Hypothalamus (tissue), 51 donors: ENCODE measurements at regions not wholly inside any gene's neighbourhood (a gene's known extent, or its start where the extent isn't known, plus 50 kb on each side); places are given as distances from the start of the nearest gene placed in this dataset.
"Not testable (repeated sequence)": the region's sequence is repeated elsewhere in the genome, so short reads cannot be mapped to it uniquely, and the experiment has no call there.

Experiments used
- DNase-seq, 51 donors: peaks; one replicate each; lab custom pipeline; 2025; lab: John Stamatoyannopoulos, UW

DNA sequence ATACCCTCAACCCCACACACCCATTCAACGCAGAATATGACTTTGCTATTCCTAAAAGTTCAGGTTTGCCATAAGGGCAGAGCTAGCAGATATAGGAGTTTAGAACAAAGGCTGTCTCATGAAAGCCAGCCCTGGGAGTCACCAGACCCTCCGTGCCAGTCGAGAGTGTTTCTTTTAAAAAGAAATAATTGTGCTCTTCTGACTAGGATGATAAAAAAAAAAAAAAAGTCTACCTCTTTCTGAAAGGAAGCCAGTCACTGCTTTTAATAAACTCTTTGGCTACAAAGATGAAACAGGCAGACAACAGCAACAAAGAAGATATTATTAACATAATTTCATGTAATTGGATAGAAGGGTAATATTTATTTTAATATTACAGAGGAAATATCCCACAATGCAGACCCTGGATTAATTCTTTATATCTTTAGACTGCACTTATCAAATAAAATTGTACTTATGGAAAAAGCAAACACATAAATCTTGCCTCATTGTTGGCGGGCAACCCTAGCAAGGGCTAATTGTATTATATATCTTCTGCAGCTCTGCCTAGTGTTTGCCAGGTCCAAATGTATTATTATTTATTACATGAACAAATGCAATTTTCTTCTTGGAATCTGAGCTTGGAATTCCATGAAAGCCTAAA, 277.5 kb upstream of the DYNLRB2 start:
- no peak for DNase-seq

DNA sequence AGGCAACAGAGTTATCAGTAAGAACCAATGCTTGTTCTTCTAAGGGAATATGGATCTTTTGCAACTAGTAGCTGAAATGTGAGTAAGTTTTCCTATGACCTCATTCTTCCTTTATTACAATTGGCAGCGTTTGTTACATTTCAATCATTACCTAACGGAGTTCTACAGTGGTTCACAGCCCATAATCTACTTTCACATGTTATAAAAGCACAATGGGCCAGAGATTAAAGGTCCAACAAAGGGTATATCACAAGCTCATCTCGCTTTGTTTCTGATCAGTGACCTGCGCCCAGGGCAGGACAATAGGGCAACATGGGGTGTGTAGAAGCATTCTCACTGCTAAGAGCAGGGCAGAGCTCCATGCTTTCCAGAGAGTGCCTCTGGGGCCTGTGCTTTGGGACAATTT, 279.9 kb upstream of the DYNLRB2 start:
- no peak for DNase-seq

DNA sequence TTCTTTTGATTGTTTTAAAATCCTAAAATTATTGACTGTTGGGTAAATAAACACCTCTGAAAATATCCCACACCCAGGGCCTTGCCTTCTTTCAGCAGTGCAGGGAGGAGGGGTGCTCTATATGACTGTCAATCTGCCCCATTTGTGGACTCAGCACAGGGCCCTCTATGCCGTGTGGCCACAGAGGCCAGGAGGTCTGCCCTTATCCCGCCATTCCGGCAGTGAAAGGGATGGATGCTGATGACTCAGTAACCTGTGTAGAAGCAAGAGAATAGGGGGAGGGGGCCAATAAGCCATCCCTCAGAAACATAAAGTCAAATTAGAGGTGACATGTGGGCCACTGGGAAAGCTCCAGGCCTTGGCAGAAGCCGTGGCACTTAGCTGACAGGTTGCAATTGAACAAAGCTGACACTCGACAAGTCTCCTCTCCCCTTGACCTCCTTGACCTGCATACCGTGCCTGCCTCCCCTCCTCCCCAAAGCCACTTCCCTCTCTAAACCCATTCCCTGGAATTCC, 281.4 kb upstream of the DYNLRB2 start:
- no peak for DNase-seq

DNA sequence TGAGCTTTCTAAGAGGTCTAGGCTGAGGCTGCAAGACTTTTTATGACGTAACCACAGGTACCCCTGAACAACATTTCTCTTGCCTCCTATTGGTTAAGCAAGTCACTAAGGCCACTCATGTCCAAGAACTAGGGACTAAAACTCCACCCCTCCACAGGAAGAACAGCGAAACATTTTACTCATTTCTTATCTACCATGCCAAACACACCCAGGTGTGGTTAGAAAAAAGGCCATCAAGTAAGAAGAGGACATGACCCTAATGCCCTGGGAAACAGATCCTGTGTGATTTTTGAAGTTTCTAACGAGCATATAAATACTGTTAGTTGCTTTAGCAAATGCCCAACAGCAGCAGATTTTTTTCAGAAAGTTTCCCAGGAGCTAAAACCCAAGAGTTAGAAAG, 282.4 kb upstream of the DYNLRB2 start:
- no peak for DNase-seq

DNA sequence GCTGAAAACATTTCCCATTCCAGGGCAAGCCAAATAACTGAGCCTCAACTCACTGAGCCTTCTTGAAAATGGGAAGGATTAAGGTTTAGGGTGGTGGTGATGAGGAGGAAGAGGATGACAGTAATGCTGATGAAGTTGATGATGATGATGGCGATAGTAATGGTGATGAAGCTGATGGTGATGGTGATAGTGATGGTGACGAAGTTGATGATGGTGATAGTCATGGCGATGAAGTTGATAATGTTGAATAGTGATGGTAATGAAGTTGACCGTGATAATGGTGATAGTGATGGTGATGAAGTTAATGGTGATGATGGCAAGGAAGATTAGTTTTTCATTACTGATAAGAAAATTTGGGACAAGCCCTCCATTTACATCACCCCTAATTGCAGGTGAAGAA, 285.8 kb upstream of the DYNLRB2 start:
- no peak for DNase-seq

DNA sequence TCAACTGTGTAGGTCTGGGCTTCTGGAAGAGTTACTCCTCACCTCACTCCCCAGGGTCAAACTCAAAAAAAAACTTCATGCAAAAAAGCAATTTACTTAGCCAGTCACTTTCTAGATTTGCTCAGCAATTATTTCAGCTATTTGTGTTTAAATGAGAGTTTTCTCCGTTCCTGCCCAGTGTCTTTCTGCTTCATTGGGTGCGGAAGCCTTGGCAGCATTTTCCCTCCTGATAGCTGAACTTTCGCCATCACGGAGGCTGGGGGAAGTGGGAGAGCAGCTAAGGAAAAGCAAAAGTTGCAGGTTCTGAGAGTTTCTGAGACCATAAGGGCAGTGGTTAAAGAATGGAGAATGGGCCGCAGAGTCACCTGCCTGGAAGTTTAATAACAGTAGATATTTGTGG, 287.1 kb upstream of the DYNLRB2 start:
- peak in 1 of 51 donors; percentile 11 for DNase-seq

DNA sequence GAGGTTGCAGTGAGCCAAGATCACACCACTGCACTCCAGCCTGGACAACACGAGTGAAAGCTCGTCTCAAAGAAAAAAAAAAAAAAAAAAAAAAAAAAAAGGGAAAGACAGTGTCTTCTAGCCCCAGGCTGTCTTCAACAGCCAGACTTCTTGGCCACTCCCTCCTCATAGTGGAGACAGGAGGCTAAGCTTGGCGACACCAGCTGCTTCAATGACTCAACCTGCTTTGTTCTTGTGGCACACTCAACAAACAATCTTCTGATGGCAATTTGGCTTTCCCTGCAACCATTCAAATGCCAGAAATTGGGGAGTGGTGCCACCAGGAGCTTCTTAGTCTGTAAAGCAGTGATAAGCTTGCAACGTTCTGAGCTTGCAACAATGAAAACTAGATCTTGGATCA, 290.4 kb upstream of the DYNLRB2 start:
- no peak for DNase-seq

DNA sequence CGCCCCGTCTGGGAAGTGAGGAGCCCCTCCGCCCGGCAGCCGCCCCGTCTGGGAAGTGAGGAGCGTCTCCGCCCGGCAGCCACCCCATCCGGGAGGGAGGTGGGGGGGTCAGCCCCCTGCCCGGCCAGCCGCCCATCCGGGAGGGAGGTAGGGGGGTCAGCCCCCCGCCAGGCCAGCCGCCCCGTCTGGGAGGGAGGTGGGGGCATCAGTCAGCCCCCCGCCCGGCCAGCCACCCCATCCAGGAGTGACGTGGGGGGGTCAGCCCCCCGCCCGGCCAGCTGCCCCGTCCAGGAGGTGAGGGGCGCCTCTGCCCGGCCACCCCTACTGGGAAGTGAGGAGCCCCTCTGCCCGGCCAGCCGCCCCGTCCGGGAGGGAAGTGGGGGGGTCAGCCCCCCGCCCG, 297.5 kb upstream of the DYNLRB2 start:
- not testable (repeated sequence) for DNase-seq

DNA sequence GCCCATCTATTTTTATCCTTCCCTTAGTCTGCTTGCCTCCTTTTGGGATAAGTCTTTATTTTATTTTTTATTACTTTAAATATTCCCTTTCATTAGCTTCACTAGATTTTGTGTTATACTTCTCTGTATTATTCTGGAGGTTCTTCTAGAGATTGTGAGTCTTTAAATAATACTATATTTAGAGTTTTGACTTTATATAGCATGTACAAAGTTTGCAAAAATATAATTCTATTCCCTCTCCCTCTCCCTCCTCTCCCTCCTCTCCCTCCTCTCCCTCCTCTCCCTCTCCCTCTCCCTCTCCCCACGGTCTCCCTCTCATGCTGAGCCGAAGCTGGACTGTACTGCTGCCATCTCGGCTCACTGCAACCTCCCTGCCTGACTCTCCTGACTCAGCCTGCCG, 298.5 kb upstream of the DYNLRB2 start:
- not testable (repeated sequence) for DNase-seq

DNA sequence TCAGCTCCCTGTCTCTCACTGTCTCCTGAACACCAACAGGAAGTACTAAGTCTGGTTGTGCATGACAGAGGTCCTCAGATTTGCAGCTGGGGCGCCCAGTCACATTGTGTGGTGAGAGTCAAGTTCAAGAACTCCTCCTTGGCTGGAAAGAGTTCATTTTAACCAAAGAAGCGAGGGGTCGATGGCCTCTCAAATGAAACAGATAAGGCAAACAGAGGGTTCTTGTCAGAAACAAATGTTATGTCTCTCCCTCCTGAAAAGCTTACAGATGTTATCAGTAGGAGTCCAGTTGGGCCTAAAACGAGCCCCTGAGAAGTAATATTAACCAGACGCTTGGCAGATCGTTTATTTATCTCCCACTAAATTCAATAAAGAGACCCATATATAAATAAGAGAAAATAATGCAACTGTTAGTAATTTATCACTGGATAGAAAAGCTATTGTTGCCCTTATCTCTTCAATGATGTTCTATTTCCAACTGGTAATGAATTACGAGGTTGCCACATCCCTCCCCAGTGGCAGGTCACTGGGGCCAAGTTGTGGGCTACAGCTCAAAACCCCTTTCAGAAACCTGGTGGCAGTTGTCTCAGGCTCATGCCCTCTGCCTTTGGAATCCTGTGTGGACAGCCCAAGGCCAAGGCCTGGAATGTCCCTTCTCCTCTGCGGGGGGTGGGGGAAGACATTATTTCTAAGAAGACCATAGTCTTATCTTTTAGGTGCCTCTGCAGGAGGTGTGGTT, 307.5 kb upstream of the DYNLRB2 start:
- DNase-seq = no peak

DNA sequence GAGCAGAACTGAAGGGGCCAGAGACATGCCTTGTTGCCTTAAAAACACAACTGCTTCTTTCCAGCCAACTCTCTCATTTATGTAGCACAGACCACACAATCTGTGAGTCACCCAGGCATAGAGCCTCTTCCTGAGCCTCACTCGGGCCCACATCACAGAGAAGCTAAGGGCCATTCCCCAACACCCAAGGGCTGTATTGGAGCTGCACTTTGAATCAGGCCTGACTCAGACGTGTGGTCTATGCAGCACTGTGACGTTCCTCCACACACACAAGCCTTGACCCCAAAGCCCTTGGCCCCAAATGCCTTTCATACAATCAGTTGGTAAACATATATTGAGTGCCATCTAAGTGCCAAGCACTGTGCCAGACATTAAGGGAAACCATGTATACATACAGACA, 308.9 kb upstream of the DYNLRB2 start:
- no peak for DNase-seq

DNA sequence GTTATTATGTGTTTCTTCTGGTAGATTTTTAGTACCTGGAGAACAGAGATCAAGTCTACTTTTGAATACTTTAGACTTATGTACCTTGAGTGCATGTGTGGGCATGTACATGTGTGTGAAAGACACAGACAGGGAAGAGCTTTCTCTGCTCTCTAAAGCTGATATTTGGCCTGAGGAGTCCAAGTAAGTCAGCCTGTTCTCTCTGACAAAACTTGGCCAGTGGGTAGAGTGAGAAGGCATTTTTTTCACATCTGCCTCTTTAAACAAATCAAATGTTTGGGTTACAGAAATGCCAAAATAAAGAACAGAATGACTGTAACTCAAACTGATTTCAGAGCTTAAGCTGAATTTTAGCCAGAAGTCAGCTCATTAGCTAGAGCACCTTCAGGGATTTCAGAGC, 309.7 kb upstream of the DYNLRB2 start:
- no peak for DNase-seq

DNA sequence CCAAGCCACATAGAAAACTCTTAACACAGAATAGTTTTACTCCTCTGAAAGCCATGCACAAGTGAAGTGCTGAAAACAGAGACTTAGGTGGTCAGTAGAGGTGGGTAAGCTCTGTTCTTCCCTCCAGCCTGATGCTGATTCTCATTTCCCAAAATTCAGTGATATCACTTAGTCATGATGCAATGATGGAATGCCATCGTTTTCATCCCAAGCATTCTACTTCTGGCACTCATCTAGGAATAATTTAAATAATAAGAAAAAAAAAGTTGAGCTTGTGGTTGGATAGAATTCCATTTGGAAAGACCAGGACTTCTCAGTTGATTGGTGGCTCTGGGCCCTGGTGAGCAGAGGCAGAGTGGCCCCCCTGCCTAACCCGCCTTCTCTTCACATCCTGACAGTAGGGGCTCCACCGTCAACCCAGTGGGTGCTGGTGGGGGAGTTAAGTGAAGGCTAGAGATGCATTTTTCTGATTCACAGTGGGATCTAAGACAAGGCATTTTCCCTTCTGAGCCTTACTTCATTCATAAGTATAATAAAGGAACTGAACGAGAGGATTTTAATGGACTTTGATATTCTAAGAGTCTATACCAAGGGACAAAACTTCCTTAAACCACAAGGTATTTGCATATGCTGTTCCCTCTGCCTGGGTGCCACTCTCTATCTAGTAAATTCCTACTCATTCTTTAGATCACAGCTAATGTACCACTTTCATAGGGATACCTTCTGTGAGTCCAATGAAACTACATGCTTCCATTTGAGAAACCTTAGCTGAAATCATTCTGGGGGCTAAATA, 310.3 kb upstream of the DYNLRB2 start:
- DNase-seq = no peak

DNA sequence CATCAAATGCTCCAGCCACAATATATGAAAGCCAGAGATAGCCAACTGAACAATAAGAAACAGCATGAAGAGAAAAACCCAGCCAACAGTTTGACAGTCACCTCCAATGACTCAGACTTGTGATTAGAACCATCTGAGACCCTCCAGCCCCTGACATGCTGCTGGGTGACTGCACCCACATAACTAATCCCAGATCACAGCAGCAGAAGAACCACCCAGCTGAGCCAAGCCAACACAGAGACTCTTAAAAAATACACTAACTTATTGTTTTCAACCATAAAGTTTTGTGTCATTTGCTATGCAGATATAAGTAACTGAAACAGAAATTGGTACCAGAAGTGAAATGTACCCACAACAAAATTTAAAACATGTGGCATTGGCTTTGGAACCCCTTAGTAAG, 314.3 kb upstream of the DYNLRB2 start:
- no peak for DNase-seq

DNA sequence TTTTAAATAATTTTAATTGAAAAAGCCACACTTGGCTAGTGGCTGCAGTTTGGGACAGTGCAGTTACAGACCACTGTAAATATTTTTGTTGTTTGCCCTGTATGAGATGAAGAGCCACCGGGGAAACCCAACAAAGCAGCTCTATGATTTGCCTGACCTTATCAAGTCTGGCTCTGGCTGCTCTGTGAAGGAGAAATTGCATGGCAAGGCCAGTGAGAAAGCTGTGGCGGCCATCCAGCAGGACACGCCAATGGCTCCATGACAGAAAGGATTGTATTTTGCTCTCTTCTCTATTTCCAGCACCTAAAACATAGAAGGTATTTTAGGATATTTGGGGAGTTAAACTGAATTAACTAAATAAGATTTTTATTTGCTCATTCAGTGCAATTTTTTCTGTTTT, 330.0 kb upstream of the DYNLRB2 start:
- DNase-seq = no peak

DNA sequence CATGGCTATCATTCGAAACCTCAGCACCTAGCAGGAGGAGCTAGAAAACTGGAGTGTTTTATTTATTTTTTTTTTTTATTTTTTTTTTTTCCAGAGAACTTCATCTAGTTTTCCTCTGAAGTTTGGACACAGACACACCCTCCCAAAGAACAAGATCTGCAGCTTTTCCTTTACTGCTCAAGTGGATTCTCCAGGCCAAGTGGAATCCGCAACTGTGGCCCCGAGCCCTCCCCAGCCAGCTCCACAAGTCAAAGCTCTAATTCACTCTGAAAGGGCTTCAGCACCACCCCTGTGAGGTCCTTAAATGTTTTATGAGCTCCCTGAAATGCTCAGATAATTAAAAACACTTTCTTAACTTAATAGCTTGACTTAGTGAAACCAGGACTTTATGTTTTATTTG, 332.1 kb upstream of the DYNLRB2 start:
- DNase-seq = no peak

DNA sequence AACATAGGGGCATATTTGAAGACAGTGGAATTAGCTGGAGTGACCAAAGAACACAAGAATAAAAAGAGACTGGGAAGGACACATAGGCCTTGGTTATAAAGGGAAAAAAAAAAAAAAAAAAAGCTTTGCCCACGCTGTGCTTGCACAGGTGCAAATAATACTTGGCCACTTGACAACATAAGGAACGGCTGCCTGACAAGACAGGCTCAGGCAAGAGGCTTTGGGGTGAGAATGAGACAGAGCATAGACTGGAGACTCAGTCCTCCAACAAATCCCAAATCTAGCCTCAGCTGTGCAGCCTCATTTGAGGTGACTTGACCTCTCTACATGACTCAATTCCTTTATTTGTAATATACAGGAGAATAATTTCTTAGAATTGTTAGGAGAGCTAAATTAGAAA, 332.8 kb upstream of the DYNLRB2 start:
- no peak for DNase-seq

DNA sequence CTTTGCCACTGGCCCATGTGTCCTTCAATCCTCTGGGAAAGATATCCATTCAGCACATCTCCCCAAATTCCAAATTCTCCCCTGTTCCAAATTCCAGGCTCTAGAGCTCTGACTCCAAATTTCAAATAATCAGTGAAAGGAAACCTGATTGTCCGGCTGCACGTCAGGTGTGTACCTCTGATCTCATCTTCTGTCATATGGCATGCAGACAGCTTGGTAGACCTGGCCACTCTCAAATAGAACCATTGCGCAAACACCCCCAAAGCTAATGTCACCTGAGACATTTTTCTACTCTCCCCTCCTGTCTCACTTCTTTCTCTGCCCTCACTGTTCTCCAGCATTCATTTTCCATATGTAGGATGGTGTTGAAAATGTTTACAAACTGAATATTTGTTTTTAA, 337.0 kb upstream of the DYNLRB2 start:
- DNase-seq = no peak

DNA sequence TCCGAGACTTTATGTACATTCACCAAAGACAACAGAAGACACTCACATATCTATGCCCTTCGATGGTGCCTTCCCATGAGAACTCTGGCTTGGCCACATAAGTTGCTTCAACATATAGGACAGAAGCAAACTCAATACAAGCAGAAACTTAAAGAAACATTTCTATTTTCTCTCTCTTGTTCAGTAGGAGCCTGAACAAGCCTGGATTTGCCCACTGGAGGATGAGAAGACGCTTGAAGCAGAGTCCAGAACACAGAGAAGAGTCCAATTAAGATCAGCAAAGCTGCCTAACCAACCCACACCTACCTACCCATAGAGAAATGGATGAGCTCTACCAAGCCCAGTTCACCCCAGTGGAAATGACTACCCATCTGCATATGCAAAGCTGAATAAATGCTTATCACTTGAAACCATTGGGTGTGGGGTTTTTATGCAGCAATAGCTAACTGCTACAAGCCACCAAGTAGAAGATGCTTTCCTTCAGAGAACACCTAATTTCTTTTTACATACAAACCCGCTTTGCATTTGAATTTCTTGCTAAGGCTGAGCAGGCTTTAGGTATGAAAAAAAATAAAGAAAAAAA, 337.9 kb upstream of the DYNLRB2 start:
- no peak for DNase-seq

DNA sequence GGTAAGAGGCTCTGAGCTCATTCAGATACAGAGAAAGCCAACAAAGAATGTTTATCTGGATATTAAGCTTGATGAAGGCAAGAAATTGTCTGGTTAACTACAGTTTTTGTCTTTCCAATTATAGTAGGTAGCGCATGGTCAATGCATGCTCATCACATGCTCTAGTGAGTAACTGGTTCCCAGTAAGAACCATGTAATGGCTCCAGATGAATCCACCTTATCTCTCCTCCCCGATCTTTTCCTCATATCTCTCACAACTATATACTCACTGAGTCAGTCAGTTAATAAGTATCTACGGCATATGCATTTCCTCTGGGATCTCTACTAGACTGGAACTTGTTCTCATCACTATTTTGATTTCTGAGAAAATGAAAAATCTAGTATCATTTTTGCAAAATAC, 340.7 kb upstream of the DYNLRB2 start:
- no peak for DNase-seq

DNA sequence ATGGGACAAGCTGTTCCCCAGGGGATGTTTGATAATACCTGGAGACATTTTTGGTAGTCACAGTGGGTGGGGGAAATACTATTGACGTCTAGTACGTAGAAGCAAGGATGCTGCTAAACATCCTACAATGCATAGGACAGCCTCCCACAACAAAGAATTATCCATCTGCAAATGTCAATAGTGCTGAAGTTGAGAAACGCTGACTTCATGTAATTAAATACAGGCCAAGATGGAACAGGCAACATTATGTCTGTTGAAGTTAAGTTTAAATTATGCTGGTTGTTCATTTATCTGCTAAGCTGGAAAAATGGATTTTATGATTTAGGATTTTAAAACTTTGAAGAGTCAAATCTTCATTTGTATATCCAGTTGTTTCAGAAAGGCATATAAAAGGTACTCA, 341.2 kb upstream of the DYNLRB2 start:
- DNase-seq = no peak
